DOHH2 (cell line): ENCODE measurements at regions not wholly inside any gene's neighbourhood (a gene's known extent, or its start where the extent isn't known, plus 50 kb on each side); places are given as distances from the start of the nearest gene placed in this dataset.

Source experiments
- EZH2phosphoT487 ChIP-seq: fragments of 200-600 bp; sonication (generic); IDR thresholded peaks from 2 replicates; pipeline ENCODE4 v1.6.1; 2017; ENCODE audit warnings: borderline replicate concordance, mild to moderate bottlenecking, antibody characterized with exemption, low read length, moderate library complexity, mixed read lengths
- TF ChIP-seq, protein P1 (sequence below): fragments of 200-600 bp; sonication (generic); IDR thresholded peaks from one replicate; pipeline ENCODE4 v1.5.1; 2014; ENCODE audit warnings: antibody characterized with exemption, mild to moderate bottlenecking, low read depth, low read length; ENCODE audit not compliant: poor library complexity, severe bottlenecking

GRCh38 chr10:107913317-107914294 is 749.1 kb upstream of the SORCS1 start:
- TF ChIP-seq, protein P1, sequence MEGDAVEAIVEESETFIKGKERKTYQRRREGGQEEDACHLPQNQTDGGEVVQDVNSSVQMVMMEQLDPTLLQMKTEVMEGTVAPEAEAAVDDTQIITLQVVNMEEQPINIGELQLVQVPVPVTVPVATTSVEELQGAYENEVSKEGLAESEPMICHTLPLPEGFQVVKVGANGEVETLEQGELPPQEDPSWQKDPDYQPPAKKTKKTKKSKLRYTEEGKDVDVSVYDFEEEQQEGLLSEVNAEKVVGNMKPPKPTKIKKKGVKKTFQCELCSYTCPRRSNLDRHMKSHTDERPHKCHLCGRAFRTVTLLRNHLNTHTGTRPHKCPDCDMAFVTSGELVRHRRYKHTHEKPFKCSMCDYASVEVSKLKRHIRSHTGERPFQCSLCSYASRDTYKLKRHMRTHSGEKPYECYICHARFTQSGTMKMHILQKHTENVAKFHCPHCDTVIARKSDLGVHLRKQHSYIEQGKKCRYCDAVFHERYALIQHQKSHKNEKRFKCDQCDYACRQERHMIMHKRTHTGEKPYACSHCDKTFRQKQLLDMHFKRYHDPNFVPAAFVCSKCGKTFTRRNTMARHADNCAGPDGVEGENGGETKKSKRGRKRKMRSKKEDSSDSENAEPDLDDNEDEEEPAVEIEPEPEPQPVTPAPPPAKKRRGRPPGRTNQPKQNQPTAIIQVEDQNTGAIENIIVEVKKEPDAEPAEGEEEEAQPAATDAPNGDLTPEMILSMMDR, result no peak
- TF ChIP-seq EZH2phosphoT487, result no peak
